Glutamatergic neuron (in vitro differentiated cells): ENCODE measurements at regions not wholly inside any gene's neighbourhood (a gene's known extent, or its start where the extent isn't known, plus 50 kb on each side); places are given as distances from the start of the nearest gene placed in this dataset.

ENCODE experiments used
- DNase-seq: peaks from one replicate; pipeline ENCODE4 v3.0.0; 2022
- H3K27ac Mint-ChIP-seq: one replicate; pipeline ENCODE4 v1.8.0; 2020; ENCODE audit warnings: mild to moderate bottlenecking, mixed read lengths, inconsistent platforms; ENCODE audit not compliant: unreplicated experiment
- H3K27me3 Mint-ChIP-seq: one replicate; pipeline ENCODE4 v1.8.0; 2020; ENCODE audit warnings: mild to moderate bottlenecking, moderate library complexity, mixed read lengths, inconsistent platforms; ENCODE audit not compliant: unreplicated experiment
- H3K36me3 Mint-ChIP-seq: one replicate; pipeline ENCODE4 v1.8.0; 2020; ENCODE audit warnings: mild to moderate bottlenecking, mixed read lengths, inconsistent platforms; ENCODE audit not compliant: unreplicated experiment
- H3K4me1 Mint-ChIP-seq: one replicate; pipeline ENCODE4 v1.8.0; 2020; ENCODE audit warnings: mild to moderate bottlenecking, low read depth, mixed read lengths, inconsistent platforms; ENCODE audit not compliant: unreplicated experiment
- H3K4me3 Mint-ChIP-seq: one replicate; pipeline ENCODE4 v1.8.0; 2020; ENCODE audit warnings: mild to moderate bottlenecking, mixed read lengths, inconsistent platforms; ENCODE audit not compliant: unreplicated experiment
- H3K9me3 Mint-ChIP-seq: one replicate; pipeline ENCODE4 v1.8.0; 2020; ENCODE audit warnings: mild to moderate bottlenecking, moderate library complexity, mixed read lengths, inconsistent platforms; ENCODE audit not compliant: unreplicated experiment
- CTCF ChIP-seq: fragments of 200-600 bp; sonication (generic); IDR thresholded peaks from one replicate; pipeline ENCODE4 v1.5.0; 2021; ENCODE audit not compliant: partially characterized antibody, unreplicated experiment

GRCh38 chr11:81888391-81888790 lies 845.3 kb downstream of the FAM181B start:
- no peak overlapping the region for H3K27ac Mint-ChIP-seq
- peaks cover 2% of the 10 kb centered on the region for H3K4me1 Mint-ChIP-seq
- peaks cover 5% of the 10 kb centered on the region for H3K9me3 Mint-ChIP-seq
- DNase-seq: no peak
- TF ChIP-seq CTCF: no peak
- no peaks in the 10 kb centered on the region for H3K27me3 Mint-ChIP-seq
- H3K4me3 Mint-ChIP-seq: no peak overlapping the region
- peaks cover 7% of the 10 kb centered on the region for H3K36me3 Mint-ChIP-seq

GRCh38 chr11:81887671-81888070 lies 846.0 kb downstream of the FAM181B start:
- Mint-ChIP-seq H3K4me3 (no peak overlapping the region), H3K4me1 (peaks cover 2% of the 10 kb centered on the region), H3K27me3 (no peaks in the 10 kb centered on the region), H3K36me3 (peaks cover 7% of the 10 kb centered on the region), H3K27ac (no peak overlapping the region), H3K9me3 (peaks cover 5% of the 10 kb centered on the region)
- TF ChIP-seq CTCF: no peak
- DNase-seq: no peak

- Mint-ChIP-seq H3K36me3 (peaks cover 7% of the 10 kb centered on the region), H3K4me3 (no peak overlapping the region), H3K27ac (no peak overlapping the region), H3K27me3 (no peaks in the 10 kb centered on the region), H3K4me1 (peaks cover 2% of the 10 kb centered on the region), H3K9me3 (peaks cover 2% of the 10 kb centered on the region)
- TF ChIP-seq CTCF: no peak
- no peak for DNase-seq
Measured at GRCh38 chr11:81886406-81887075, 847.1 kb downstream of the FAM181B start.

- Mint-ChIP-seq H3K4me1 (peaks cover 37% of the 10 kb centered on the region), H3K36me3 (no peaks in the 10 kb centered on the region), H3K27me3 (peaks cover 5% of the 10 kb centered on the region), H3K9me3 (peaks cover 8% of the 10 kb centered on the region), H3K27ac (peak overlapping the region; percentile 87), H3K4me3 (peak overlapping the region; percentile 27)
- no peak for DNase-seq
- TF ChIP-seq CTCF: no peak
Measured at GRCh38 chr11:81874635-81875034, 859.0 kb downstream of the FAM181B start.

GRCh38 chr11:81870815-81871214 lies 862.8 kb downstream of the FAM181B start:
- peaks cover 8% of the 10 kb centered on the region for H3K9me3 Mint-ChIP-seq

More at GRCh38 chr11:81870815-81871214, 862.8 kb downstream of the FAM181B start:
- peaks cover 29% of the 10 kb centered on the region for H3K4me1 Mint-ChIP-seq
- H3K27me3 Mint-ChIP-seq: peaks cover 5% of the 10 kb centered on the region
- DNase-seq: no peak
- no peak overlapping the region for H3K27ac Mint-ChIP-seq
- H3K4me3 Mint-ChIP-seq: no peak overlapping the region
- no peak for TF ChIP-seq CTCF
- no peaks in the 10 kb centered on the region for H3K36me3 Mint-ChIP-seq
